ENCODE measurements at regions not wholly inside any gene's neighbourhood (a gene's known extent, or its start where the extent isn't known, plus 50 kb on each side); places are given as distances from the start of the nearest gene placed in this dataset.

- DNase-seq, result no peak
These were observed 95.5 kb downstream of the CEBPB start for GRCh38 chr20:50286174-50286511.

DNA sequence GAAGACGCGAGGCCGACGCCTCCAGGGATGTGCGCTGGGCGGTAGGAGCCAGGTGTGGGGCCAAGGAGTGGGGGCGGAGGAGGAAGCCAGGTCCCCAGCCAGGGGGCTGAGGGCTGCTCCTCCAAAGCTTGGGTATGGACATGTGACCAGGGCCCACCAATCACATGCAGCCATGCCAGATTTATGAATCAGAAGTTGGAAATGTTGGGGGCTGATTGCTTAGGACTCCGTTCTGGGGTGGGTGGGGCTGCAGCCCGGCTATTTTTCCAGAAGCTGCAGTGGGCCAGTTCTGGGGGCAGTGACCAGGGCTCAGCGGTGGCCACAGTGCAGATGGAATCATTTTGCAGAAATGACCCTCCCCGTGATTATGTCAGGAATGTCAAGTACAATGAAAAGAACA lies 96.0 kb downstream of the CEBPB start:
- peak; percentile 73 for DNase-seq

GRCh38 chr20:50287512-50287911 lies 96.9 kb downstream of the CEBPB start:
- no peak for DNase-seq

DNA sequence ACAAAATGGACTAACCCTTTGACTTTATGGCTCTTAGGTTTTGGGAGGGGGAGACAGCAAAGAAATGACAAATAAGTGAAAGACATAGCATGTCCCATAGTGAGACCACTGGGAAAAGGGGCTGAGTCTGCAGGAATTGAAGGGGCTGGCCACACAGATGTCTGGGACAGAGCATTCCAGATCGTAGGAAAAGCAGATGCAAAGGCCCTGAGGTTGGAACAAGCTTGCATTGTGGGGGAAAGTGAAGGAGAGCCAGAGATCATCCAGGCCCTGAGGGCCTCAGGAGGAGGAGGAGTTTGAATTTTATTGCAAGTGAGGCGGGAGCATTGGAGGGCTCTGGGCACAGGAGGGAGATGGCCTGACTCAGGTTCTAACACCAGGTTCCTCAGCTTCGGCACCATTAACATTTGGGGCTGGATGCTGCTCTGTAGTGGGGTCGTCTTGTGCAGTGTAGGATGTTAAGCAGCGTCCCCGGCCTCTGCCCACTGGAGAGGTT lies 97.5 kb downstream of the CEBPB start:
- DNase-seq, result no peak

- no peak for DNase-seq
These were observed 99.0 kb downstream of the CEBPB start for GRCh38 chr20:50289581-50289980.

DNA sequence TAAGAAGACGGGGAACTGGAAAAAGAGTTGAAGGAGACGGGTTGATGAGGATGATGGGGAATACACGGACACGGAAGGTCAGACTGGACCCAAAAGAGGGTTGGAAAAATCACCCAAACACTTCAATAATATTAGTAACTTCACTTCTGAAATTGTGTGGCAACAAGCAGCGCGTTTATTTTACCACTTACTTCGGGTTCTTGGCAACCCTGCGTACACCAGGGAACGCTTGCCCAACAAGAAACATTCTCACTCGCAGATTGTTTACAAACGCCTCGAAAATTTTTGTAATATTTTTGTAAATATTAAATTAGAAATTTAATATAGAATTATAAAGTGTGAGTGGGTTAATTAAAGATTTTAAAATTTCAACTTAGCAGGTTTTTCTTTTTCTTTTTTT lies 99.5 kb downstream of the CEBPB start:
- no peak for DNase-seq

GRCh38 chr20:50290808-50291207 lies 100.2 kb downstream of the CEBPB start:
- DNase-seq, result no peak

DNA sequence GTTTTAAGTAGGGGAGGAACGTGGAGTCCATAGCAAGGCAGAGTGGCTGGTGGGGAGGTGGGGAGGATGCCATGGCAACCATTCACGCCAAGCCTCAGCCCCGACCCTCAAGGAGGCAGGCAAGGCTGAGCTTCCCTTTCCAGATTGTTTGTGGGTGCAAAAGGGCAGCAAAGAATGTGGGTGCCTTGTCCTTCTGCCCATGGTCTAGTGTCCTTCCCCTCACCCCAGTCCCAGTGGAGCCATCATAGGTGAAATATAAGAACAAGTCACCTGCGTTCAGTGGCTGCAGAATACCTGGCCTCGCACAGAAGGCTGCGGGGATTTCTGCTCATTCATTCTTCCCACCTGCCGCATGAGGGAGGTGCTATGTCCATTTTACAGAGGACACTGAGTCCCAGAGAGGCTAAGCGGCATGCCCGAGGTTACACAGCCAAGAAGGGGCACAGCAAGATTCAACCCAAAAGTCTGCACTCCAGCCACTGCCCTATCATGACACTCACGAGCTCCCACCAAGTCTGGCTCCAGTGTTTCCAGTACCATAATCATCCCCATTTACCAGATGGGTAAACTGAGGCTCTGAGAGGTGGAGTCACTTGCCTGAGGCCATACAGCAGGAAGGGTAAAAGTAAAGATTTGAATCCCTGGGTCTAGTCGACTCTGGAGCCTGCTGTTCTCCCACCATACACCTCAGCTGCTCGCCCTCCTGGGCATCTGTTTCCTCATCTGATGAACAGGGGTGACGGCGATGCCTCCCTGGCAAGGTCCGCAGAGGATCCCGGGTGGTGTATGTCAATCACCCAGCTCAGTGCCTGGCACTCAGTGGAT lies 100.8 kb downstream of the CEBPB start:
- DNase-seq, result no peak

DNA sequence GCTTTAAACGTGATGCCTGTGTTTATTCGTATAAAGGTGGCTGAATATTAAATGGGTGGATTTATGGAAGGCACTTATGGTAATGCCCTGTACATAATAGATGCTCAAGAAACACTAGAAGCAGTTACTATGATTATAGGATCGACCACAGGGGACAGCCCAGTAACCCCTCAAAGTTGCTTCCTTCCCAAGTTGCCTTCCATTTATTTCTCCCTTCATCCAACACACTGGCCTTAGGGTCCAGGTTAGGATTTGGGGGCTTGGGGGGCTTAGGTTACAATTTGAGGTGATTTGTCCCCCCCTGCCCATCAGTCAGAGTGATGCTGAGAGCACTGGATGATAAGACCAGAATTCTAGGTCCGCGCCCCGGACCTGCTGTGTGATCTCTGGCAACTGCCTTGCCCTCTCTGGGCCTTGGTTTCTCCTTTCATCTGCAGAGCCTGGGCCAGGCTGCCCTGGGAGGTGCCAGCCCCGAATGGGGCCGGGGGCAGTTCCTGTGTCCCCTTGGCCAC lies 101.5 kb downstream of the CEBPB start:
- no peak for DNase-seq

DNA sequence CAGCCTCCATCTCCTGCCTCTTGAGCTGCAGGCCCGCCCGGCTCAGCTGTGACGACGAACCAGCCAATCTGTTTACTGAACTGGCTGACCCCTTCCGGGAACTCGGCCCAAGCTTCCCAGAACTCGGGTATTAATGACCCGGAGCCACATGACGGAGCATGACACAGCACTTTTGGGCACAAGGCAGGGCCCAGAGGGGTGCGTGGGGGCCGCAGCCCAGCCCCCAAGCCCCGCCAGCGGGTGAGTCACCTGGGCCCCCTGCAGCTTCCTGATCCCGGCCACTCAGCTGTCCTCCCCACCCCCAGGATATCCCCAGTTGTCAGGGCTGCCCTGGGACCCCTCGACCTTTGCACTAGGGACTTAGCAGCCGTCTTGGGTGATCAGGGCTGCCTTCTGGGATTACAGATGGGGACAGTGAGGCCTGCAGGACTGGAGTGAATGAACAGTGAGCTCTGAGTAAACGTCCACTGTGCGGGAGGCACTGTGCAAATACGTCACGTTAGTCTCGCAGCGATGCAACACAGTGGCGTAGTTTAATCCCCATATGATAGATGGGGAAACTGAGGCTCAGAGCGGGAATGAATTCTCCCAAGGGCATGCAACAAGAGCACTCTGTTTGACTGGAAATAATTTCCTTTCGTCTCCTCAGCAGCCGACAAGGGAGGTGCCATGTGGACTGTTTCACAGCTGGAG lies 102.1 kb downstream of the CEBPB start:
- peak; percentile 71 for DNase-seq

DNA sequence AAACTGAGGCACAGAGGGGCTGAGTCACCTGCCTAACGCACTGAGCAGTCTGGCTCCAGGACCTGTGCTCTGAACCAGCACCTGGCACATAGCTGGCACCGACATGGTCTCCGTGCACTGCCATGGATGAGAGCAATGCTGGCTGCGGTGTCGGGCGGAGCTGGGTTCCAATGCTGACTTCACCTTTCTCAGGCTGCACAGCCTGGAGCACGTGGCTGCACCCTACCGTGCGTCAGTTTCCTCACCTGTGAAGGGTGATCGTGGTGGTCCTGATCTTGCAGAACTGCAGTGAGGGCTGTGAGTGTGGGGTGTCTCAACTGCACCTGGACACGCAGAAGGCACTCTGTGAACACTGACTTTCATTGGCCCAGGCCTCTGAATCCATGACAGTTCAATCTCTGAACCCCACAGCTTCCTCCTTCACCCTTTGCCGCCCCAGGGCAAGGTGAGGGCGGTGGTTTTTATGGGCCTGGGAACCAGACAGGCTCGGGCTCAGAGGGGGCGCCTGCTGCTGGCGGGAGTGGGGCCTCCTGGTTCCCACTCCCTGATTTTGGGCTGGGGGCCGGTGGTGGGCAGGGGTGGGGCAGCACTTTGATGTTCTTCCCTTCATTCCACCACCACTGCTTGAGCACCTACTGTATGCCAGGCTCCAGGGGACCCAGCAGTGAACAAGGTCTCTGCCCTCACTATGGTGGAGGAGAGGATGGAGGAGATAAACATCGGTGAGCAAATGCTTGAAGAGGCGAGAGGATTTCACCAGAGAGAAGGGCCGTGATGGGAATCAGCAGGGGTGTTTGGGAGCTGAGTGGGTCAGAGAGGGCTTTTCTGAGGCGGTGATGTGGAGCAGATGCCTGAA lies 102.9 kb downstream of the CEBPB start:
- no peak for DNase-seq

GRCh38 chr20:50294164-50295088 lies 103.8 kb downstream of the CEBPB start:
- no peak for DNase-seq

DNA sequence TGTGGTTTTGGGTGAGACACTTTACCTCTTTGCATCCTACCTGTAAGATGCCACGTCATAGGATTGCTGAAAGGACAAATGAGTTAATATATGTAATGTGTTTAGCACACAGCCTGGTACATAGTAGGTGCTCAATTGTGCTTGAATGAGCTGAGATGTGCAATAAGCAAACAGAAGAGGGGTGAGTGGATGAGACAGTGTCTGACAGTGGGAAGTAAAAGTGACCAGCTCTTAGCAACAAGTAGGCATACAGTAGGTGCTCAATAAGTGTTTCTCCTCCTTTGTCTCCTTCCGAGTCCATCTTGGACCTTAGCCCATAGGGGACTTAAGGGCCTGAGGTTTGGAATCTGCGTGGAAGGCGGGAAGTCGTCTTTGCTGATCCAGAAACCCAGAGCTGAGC lies 104.7 kb downstream of the CEBPB start:
- no peak for DNase-seq

GRCh38 chr20:50295762-50296449 lies 105.3 kb downstream of the CEBPB start:
- DNase-seq, result no peak

DNA sequence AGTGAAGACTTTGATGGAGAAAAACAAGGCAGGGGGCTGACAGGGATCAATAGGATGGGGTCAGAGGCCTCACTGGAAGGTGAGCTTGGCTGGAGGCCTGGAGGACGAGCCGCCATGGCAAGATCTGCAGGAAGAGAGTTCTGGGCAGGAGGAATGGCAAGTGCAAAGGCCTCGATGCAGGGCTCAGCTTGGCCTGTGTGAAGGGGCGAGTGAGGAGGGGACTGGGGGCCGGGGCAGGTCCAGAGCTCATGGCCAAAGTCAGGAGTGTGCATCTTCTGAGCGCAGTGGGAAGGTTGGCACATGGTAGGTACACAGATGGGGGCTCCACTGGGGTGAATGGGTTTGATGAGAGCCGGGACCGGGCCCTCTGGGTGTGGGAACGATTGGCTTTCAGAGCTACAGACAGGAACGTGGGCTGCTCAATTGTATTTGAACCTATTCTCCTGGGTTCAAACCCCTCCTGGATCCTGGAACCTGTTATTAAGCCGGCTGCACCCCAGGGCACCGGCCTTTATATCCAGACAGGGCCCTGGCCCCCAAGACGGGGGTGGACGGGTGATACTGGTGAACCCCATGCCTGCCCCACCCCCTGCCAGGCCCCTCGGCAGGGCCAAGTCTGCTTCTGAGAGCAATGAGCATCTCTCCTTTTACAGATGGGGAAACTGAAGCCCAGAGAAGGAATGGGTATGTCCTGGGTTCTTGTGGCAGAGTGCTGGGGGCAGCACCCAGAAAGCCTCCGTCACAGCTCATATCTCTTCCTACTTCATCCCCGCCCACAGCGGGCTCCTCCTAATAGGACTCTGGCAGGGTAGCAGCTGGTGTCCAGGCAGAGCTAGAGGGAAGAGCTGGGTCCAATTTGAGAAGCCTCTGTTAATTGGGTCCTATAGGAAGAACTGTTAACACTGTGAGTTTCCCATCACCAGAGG lies 106.1 kb downstream of the CEBPB start:
- no peak for DNase-seq

DNA sequence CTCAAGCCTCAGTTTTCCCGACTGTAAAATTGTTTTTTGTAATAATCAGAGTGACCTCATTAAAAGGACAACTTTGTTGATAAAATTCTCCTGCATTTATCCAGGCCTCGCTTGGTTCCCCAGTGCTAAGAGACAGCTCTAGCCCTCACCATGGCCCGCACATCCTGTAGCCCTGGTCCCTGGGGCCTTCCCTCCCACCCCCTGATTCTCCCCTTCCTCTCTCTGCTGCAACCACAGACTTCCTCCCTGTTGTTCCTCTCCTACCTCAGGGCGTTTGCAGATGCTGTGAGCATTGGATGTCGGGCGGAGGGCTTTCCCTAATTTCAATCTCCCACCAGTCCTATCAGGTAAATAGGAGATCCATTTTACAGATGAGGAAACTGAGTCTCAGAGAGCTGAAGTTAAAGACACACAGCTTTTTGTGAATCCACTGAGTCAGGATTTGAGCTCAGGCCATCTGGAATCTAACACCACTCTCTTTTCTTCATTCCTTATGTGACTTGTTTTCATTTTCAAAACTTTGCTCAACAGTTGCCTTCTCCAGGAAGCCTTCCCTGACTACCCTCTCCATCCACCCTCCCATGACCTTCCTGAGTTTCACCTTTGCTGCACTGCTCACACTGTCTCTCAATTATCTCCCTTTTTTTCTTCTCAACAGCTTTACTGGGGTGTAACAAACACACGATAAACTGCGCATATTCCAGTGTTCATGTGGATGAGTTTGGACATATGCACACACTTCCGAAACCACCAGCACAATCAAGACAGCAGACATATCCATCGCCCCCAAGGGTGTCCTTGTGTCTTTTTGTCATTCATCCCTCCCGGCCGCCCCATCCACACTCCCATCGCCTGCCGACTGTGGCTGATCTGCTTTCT lies 107.1 kb downstream of the CEBPB start:
- DNase-seq, result no peak

- no peak for DNase-seq
These were observed 108.1 kb downstream of the CEBPB start for GRCh38 chr20:50298554-50299324.

DNA sequence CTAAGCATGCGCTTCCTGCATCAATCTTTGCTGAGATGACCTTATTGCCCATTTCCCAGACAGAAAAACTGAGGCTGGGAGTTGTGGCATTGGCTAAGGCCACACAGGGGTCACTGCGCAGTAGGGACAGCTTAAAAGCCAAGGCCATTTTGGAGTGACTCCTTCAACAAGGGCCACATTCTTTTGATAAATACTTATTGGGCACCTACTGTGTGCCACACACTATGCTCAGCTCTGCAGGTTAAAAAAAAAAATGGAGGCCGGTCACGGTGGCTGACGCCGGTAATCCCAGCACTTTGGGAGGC lies 108.6 kb downstream of the CEBPB start:
- DNase-seq, result no peak

DNA sequence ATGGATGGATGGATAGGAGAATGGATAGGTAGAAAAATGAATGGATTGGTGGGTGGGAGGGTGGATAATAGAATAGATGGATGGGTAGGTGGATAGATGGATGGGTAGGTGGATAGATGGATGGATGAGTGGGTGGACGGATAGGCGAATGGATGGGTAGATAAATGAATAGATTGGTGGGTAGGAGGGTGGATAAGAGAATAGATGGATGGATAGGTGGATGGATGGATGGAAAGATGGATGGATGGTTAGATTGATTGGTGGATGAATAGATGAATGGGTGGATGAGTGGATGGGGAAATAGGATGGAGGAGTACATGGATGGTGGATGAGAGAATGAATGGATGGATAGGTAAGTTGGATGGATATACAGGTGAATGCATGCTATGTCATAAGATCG lies 110.5 kb downstream of the CEBPB start:
- DNase-seq, result no peak
